ENCODE measurements at regions not wholly inside any gene's neighbourhood (a gene's known extent, or its start where the extent isn't known, plus 50 kb on each side); places are given as distances from the start of the nearest gene placed in this dataset.

DNA sequence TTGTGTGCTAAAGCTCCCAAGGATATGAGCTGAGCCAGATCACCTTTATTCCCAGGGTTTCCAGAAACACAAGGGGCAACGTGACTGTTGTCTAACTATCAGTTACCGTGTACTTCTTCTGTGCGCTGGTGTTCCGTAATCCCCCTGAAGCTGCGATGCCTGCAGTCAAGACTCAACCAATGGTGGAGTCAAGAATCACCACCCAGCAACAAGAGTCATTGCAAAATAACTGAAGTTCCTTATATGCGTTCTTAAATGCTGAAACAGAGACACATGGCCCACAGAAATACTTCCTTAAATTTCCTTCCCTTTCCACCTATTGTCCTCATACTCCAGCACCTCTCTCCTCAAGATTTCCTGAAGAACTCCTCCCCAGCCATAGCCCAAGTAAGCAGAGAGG, 200.2 kb downstream of the KATNAL1 start:
- no peak for DNase-seq

DNA sequence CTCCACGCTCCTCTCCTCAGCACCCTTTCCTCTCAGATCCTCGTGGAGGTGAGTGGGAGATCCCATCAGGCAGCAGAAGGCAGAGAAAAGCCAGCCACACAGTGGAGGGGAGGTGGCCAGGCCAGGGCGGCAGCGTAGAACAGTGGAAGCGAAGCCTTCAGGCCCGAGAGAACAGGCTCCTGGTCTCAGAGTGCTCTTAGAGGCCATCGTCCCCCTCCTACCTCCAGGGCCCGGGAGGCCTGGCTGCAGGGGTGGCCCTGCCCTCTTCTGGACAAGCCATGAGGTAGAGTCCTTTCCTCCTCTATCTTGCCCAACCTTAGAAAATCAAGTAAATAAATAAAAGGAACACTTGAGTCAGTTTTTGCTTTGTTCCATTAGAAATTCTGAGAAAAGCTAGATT, 202.0 kb downstream of the KATNAL1 start:
- no peak for DNase-seq

DNA sequence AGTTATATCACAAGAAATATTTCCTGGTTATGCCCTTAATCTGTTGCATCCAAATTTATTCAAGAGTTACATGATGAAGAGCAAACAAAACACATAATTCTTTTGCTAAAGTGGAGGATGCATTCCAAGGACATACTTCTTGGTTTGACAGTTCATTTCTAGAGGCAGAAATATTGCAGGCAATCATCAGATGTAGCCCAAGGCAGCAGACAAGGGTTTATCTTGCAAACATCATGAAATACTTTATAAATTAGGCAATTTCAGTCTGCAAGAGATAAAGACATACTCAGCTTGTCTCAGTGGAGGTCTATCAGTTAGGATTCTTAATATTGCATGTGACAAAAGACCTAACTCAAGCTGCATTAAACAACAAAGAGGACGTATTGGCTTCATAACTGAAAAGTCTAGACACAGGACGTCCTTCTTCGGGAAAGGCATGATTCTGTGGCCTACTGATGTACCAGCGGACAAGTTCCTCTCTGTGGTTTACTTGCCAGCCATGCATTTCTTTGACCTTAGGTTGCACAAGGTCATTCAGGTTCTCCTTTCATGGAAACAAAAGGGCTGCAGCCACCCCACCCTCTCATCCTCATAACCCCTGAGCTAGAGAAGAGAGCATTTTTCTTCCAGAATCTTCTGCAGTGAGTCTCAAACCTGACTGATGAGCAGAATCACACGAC, 204.1 kb downstream of the KATNAL1 start:
- no peak for DNase-seq

DNA sequence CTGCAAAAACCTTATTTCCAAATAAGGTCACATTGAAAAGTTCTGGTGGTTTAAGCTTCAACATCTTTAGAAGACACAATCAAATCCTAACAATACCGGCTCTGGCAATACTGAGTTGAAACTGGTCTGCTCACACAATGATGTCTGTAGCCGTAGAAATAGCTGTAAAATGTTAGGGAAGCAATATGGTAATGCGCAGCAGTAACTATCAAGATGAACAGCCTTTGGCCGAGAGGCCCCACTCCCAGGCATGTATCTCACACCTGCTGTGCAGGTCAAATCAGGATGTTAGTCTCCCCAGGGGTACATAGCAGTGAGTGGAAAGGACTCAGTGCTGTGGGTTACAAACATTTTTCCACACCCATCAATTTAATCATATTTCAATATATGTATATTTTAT, 207.1 kb downstream of the KATNAL1 start:
- no peak for DNase-seq

DNA sequence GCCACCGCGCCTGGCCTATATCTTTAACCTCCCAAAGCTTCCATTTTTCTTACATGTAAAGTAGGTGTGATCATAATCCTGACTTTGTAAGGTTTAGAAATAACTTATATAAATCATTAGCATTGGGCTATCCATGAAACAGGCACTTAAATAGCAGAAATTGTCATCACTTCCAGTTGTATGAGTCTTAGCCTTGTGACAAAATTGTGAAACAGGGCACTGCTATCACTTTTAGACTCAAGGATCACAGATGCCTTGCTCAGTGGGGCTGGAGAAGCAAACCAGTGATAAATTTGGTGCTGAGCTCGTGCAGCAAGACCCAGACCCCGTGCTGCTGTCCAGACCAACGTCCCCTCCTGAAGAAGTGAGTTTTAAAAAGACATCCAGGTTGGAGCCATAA, 209.7 kb downstream of the KATNAL1 start:
- no peak for DNase-seq

DNA sequence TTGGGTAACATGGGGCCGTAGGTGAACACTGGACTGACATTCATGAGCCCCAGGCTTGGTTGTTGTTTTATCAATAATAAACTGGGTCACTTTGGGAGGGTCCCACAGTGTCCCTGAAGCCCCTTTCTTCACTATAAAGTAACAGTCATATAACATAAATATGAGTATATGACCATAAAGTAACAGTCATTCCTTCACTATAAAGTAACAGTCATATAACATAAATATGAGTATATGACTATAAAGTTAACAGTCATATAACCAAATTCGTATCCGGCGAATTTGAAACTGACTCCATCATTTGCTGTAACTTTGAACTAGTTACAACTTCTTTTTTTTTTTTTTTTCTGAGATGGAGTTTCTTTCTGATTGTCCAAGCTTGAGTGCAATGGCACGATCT, 210.3 kb downstream of the KATNAL1 start:
- no peak for DNase-seq

DNA sequence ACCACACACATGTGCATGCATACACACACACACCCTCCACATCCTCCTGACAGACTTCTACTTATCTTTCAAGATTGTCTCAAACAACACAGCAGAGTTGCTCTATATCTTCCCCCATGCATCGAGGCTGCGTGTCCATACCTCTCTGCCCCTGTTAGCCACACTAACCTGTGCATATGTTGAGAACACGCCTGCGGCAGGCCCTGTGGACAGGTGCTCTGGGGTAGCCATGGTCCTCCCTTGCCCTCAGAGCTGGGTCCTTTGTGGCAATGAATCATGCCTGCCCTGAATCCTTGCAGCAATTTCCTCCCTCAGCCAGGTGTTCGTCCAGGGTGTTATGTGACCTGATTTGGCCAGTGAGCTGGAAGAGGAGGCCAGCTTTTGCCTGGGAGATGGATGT, 213.3 kb downstream of the KATNAL1 start:
- no peak for DNase-seq

DNA sequence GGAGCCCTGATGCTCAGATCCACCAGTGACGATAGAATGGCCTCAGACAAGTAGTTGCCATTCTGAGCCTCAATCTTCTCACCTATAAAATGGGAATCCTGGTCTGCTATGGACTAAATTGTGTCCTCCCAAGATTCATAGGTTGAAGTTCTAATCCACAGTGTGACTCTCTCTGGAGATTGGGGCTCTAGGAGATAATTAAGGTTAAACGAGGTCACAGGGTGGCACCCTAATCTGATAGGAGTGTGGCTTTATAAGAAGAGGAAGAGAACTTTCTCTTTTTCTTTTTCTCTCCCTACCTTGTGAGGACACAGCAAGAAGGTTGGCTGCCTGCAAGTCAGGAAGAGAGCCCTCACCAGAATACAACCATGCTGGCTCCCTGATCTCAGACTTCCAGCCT, 214.1 kb downstream of the KATNAL1 start:
- no peak for DNase-seq

DNA sequence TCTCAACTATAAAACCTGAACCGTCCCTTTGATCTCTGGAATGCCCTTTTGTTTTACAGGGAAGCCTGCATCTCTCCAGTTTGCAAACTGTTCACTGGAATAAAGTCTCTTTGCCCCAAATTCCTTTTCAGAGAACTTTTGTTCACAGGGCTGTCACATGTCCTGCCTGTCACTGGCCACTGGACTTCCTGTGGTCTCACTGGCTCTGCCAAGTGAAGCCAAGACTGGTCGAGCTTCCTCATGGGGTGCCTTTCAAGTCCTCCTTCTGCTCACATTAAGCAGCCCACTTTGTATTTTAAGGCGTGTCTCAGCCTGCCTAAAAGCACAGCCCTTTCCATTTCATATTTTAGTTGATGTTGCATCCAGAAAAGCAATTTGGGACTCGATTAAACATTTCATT, 215.7 kb downstream of the KATNAL1 start:
- no peak for DNase-seq

DNA sequence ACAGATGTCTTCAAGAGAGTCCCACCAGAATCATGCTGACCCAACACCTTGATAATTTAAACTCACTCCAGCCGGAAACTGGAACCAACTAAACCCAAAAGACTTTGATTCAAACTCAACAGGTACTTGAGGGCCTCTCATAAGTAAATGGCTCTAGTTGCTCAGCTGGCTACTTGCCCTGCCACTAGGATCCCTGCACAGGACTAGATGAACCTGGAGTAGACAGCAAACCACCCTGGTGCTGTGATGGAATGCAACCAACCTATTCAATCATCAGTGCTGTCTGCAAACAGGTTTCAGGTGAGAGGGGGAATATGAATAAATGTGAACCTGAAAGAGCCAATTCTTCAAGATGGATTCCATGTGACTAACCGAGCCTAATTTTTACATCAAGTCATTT, 216.3 kb downstream of the KATNAL1 start:
- no peak for DNase-seq

DNA sequence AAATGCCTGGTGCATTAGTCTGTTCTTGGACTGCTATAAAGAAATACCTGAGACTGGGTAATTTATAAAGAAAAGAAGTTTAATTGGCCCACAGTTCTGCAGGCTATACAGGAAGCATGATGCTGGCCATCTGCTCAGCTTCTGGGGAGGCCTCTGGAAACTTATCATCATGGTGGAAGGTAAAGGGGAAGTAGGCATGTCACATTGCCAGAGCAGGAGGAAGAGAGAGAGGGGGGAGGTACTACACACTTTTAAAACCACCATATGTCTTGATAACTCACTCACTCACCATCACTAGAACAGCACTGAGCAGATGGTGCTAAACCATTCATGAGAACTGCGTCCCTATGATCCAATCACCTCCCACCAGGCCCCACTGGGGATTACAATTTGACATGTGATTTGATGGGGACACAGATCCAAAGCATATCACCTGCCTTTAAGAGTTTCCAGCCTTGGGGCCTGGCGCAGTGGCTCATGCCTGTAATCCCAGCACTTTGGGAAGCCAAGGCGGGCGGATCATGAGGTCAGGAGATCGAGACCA, 219.0 kb downstream of the KATNAL1 start:
- DNase-seq = no peak

DNA sequence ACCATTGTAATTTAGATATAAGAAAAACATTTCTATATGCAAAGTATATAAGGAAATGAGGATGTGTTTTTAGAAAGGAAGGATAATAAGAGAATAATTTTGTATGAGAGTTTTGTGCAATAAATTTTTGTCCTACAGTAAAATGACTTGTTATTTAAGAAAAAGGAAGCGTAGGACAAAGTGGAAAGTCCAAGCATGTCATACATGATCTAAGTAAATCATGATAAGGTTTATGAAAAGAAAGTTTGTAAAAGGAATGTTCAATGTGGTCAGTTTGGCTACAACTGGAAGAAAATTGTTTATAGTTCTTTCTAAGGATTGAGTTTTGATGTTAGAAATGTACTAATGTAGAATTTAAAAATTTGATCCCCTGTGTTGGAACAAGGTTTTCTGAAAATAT, 222.3 kb downstream of the KATNAL1 start:
- DNase-seq = no peak

DNA sequence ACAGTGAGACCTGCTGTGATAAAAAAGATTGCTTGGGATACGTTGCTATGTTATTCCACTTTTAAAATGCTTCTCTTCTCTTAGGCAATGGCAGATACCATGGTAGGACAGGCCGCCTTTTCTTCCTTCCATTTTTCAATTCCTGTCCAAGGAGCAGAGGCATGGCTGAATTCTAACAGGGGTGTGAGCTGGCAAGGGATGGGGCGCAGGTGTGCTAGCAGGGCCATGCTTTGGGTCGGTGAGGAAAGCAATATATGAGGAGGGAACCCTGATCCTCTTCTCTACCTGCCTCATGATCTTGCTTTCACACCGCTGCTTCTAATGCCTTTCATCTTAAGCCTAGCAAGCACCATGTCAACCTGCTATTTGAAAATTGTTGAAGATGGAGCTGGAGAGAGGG, 225.0 kb downstream of the KATNAL1 start:
- no peak for DNase-seq

DNA sequence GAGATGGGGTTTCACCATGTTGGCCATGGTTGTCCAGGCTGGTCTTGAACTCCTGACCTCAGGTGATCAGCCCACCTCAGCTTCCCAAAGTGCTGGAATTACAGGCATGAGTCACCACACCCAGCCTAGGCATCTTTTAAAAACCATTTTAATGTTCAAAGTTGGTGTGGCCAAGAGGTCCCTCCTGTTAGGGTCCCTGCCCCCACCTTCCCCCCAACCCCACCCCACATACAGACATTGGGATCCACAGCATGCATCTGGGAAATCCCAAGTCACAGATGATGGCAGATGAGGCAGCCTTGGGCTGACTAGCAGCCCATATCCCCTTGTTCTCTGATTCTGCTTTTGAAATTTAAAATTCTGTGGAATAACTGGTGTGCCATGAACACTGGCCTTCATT, 226.0 kb downstream of the KATNAL1 start:
- DNase-seq = no peak

DNA sequence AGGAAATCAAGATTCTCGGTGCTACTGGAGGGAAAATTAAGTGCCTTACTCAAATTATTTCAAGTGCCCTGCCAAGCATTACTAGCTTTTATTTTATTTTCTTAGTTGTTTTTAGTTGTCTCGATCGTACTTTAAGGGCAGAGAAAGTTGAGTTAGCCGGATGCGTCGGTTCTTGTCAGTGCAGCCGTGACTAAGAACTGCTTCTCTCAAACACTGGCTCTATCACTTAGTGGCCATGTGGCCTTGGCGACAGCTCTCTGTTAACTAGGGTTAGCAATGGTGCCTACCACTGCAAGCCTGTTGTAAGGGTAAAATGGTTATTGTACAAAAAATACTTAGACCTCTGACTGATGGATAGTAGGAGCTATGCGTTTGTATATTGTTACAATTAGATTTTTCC, 227.8 kb downstream of the KATNAL1 start:
- no peak for DNase-seq

DNA sequence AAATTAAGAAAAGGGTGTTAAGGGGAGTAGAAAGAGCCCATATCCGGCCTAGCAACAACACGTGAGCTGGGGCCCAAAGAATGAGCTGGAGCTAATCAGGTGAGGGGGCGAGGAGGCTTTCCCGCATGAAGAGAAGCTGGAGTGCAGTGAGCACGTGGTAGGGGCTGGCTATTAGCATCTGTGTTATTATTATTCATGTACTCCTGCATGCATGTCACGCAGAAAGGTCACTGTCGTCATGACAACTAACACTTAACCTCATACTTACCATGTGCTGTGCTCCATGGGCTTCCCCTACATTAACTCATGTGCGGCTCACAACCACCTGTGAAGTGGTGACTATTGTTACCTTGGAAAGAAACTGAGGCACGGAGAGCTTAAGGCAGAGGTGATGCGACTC, 227.6 kb upstream of the UBL3 start:
- DNase-seq = no peak

DNA sequence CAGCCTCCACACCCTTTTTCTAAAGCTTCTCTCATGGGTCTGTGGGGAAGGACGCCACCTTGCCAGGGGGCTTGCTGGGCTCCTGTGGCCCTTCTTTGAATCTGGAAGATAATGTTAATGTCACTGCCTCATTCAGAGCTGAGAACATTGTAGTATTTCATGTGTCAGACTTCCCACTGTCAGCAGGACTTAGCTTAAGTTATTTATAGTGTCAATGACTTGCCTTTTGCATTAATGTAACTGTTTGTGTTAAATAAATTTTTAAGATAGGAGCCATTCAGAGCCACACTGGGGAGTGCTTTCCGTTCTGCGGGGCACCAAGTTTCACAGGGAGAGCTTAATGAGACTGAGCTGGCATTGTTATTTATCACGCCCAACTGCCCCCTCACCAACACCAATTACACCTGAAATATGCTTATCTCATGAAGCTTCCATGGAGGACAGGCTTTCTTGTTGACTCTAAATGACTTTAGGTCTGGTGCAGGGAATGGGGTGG, 226.9 kb upstream of the UBL3 start:
- no peak for DNase-seq

DNA sequence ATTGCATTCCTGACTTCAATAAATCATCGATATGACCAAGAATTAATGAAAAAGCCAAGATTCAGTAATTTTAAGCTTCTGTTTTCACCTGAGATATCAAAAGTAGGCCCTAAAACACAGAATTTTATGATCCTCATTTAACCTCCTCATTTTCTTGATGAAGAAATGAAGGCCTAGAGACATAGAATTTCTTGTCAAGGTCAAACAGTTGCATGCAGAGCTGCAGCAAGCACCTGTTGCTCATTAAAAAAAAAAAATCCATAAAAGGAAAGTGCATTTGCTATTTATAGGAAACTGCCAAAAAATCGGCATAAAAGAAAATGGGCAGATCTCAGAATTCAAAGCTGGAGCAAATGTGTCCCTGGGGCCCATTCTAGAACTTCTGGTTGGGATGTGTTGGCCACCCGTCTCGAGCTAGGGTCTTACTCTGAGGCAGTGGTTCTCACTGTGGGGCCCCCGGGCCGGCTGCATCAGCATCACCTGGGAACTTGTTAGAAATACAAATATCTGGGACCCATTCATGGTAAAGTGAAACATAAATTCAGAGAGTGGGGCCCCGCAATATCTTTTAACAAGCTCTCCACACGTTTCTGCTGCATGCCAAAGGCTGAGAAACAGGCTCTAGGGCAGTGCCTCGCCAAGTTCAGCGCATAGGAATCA, 224.7 kb upstream of the UBL3 start:
- no peak for DNase-seq

DNA sequence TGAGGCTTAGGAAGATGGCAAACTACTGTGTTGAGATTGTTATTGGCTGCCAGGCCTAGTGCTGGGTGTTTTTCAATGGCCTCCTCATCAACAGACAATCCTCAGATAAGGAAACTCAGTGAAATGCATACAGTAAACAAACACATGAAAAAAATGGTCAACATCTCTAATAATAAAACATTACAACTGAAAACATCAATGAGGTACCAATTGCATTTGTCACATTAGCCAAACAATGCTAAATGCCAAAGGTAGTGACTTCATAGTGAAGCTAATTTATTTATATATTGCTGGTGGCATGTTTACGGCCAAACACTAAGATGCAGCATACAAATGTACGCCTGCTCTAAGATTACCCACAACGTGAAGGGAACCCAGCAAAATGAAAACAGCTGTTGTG, 224.0 kb upstream of the UBL3 start:
- no peak for DNase-seq

DNA sequence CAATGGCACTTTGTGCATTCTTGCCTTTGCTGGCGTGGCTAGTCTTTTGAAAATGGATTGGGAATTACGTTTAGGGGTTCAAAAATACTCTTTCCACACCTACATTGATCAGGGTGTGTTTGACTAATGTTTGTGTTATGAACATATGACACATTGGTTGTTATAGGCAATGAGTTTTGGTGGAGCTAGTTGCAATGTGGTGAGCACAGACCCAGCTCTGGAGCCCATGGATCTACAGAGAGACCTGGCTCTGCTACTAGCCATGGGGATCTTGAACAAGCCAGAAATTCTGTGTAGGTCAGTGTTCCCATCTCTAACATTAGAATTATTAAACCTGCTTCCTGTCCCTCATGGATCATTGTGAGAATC, 222.4 kb upstream of the UBL3 start:
- DNase-seq = no peak

DNA sequence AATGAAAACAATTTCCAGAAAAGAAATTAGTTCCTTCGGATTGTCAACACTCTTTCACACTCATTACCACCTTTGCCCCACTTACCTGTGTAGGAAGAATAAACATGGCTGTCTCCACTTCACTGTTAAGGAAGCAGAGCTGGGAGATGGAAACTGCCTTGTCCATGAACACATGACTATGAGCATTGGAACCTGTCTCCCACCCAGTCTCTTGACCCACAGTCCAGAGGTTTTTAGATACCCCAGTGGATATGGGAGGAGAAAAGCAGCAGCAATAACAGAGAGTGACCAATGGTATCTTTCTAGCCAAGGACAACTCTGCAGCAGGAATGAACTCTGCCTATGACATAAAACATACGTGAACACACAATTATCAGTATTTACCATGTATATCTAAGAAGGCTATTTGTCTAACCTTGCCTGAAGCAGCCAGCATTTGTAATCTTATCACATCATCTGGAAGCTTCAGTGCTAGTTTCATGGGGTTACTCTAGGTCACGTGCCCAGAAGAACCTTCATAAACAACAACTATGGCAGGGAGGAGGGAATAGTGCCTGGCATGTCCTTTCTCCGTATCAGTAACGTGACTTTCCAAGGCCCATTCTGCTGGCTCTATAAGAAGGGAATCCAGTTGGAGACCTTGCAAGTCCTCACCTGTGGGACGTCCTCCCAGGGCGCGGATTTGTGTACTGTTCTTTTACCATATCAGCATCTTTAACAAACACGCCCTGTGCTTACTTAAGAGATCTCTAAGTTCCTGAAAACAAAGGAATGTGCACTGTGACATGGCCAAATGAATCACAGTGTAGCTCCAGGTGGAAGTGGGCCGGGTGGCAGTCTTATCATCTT, 221.8 kb upstream of the UBL3 start:
- DNase-seq = no peak

DNA sequence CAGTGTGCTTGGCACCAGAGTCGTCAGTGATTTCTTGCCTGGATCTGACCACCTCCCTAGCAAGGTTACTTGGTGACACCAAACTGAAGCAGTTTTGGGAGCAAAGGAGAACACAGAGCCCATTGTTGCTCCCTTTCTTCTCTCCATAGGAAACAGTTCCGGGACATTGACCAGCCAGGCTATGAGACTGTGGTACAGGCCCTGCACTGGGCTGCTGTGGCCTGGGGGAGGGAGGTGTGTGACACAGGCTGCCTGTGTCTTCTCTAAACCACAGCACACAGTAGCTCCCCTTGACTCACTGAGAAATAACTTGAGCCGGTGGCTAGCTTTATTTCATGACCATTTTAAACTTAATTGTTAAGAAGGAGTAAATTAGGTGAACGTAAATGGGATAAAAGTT, 214.8 kb upstream of the UBL3 start:
- DNase-seq = no peak

DNA sequence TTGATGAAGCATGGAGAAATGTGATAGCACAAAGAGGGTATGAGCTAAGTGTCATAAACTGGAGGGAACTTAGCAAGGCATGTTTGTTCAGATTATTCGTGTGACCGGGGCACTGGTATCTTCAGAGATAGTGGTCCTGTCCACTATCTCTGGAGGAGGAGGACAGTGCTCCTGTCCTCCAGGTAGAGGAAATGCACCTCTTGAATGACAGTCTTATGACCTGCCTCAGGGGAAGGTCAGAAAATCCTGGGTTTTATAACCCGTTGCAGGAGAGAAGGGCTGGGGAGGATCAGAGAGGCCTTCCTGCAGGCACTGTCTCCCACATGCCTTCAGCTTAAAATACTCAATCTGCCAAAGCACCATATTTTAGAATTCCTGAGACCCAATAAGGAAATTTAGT, 213.5 kb upstream of the UBL3 start:
- DNase-seq = no peak

DNA sequence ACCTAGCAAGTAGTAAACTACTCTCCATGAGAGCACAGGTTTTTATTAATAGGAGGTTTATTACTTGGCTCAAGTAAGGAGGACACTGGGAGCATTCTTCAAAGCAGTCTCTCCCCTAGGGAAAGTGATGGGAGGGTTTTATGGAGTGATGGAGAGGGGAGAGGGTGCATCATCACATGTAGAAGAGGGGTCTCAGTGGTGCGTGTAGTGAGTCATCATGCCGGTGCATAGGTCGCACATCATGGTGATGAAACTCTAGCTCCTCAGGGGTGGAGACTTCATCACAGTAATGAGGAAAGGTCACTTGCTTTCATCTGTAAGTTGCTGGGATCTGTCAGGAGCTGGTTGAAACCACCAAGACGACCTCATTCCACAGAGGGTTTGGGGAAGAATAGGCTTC, 210.8 kb upstream of the UBL3 start:
- no peak for DNase-seq

Data from T-helper 1 cell (primary cell).